H1 (cell line): ENCODE measurements at regions not wholly inside any gene's neighbourhood (a gene's known extent, or its start where the extent isn't known, plus 50 kb on each side); places are given as distances from the start of the nearest gene placed in this dataset.

Experiments
- CTCF ChIA-PET: fragments of 300-600 bp; sonication (Branson Sonifier 250); formaldehyde crosslinking; loops from one replicate; lab custom pipeline; 2021; ENCODE audit not compliant: partially characterized antibody; lab: Charles Lee
- POLR2A ChIA-PET: fragments of 300-600 bp; sonication (Branson Sonifier 250); formaldehyde crosslinking; loops from one replicate; lab custom pipeline; 2021; ENCODE audit warnings: inconsistent platforms; ENCODE audit not compliant: partially characterized antibody; lab: Charles Lee
- DNase-seq, 2 experiments: peaks; one replicate each; pipeline versions ENCODE4 v3.0.0 to v3.0.0-alpha.2; 2010 to 2022; ENCODE audit warnings: low spot score in 2 of 2, low read depth in 1 of 2, mixed read lengths in 1 of 2
- FAIRE-seq: peaks from 2 replicates; lab custom pipeline; 2011; peaks lifted over from hg19 to GRCh38; lab: Jason Lieb, UNC
- H2AFZ ChIP-seq: 2 replicates; pipeline ENCODE4 v1.8.1; 2012; ENCODE audit warnings: low read length, inconsistent platforms
- H2AK5ac ChIP-seq: 2 replicates; pipeline ENCODE4 v1.6.1; 2013; ENCODE audit warnings: low read depth, low read length
- H2BK120ac ChIP-seq: replicated peaks from 2 replicates; pipeline ENCODE3; 2013; ENCODE audit warnings: low read depth, low read length, inconsistent platforms
- H2BK12ac ChIP-seq: 2 replicates; pipeline ENCODE4 v1.6.1; 2013; ENCODE audit warnings: low read depth, low read length
- H2BK15ac ChIP-seq: 2 replicates; pipeline ENCODE4 v1.6.1; 2013; ENCODE audit warnings: low read length
- H2BK20ac ChIP-seq: 2 replicates; pipeline ENCODE4 v1.6.1; 2013; ENCODE audit warnings: low read length
- H2BK5ac ChIP-seq: 2 replicates; pipeline ENCODE4 v1.6.1; 2013; ENCODE audit warnings: low read depth, low read length
- H3K14ac ChIP-seq: 2 replicates; pipeline ENCODE4 v1.6.1; 2013; ENCODE audit warnings: inconsistent platforms; ENCODE audit not compliant: insufficient read length
- H3K18ac ChIP-seq: 2 replicates; pipeline ENCODE4 v1.6.1; 2013; ENCODE audit warnings: low read length; ENCODE audit errors: extremely low read depth
- H3K23ac ChIP-seq: 2 replicates; pipeline ENCODE4 v1.6.1; 2013; ENCODE audit warnings: inconsistent platforms; ENCODE audit not compliant: insufficient read length
- H3K23me2 ChIP-seq: 2 replicates; pipeline ENCODE4 v1.6.1; 2013; ENCODE audit warnings: low read depth, low read length
- H3K27ac ChIP-seq: 2 replicates; pipeline ENCODE4 v1.6.1; 2011; ENCODE audit warnings: low read depth, low read length, inconsistent platforms
- H3K27me3 ChIP-seq, 4 experiments: replicated peaks in 1 of 4; 1 replicate in 1 of 4; 2 replicates in 3 of 4; pipeline versions ENCODE4 v1.6.1 to v1.8.1; 2011 to 2013; ENCODE audit warnings: low read length in 3 of 4, mild to moderate bottlenecking in 3 of 4, inconsistent platforms in 2 of 4, mixed read lengths in 2 of 4, moderate library complexity in 1 of 4; ENCODE audit not compliant: control insufficient read depth in 3 of 4, insufficient read depth in 3 of 4; ENCODE audit errors: extremely low read depth in 1 of 4
- H3K36me3 ChIP-seq, 4 experiments: 2 replicates each; pipeline versions ENCODE4 v1.6.1 to v1.8.1; 2011 to 2013; ENCODE audit warnings: mild to moderate bottlenecking in 4 of 4, low read length in 3 of 4, moderate library complexity in 2 of 4, control low read depth in 1 of 4, inconsistent platforms in 1 of 4; ENCODE audit not compliant: insufficient read depth in 4 of 4, control insufficient read depth in 2 of 4
- H3K4ac ChIP-seq: replicated peaks from 2 replicates; pipeline ENCODE3; 2013; ENCODE audit warnings: low read length, low read depth, mixed read lengths, inconsistent platforms; ENCODE audit not compliant: insufficient read length
- H3K4me1 ChIP-seq, 4 experiments: replicated peaks in 1 of 4; 1 replicate in 1 of 4; 2 replicates in 3 of 4; pipeline versions ENCODE4 v1.6.1 to v1.8.1; 2011 to 2013; ENCODE audit warnings: low read length in 3 of 4, inconsistent platforms in 2 of 4, mixed read lengths in 1 of 4; ENCODE audit not compliant: insufficient read depth in 4 of 4, control insufficient read depth in 3 of 4
- H3K4me2 ChIP-seq, 2 experiments: 2 replicates each; pipeline versions ENCODE4 v1.6.1 to v1.8.1; 2011 to 2013; ENCODE audit warnings: low read depth in 2 of 2, low read length in 2 of 2, control low read depth in 1 of 2, inconsistent platforms in 1 of 2, mild to moderate bottlenecking in 1 of 2; ENCODE audit not compliant: insufficient read depth in 1 of 2
- H3K4me3 ChIP-seq, 4 experiments: fragments of 200-600, 300-600 bp in 1 of 4; sonication (generic), shearing (Covaris generic), sonication (Bioruptor Twin) in 1 of 4; 2 replicates each; pipeline versions ENCODE4 v1.5.1 to v1.8.1; 2011 to 2016; ENCODE audit warnings: low read length in 4 of 4, low read depth in 3 of 4, control low read depth in 2 of 4, inconsistent platforms in 2 of 4, mild to moderate bottlenecking in 2 of 4, mixed read lengths in 1 of 4, moderate library complexity in 1 of 4; ENCODE audit not compliant: insufficient read depth in 2 of 4; ENCODE audit errors: extremely low read depth in 1 of 4
- H3K56ac ChIP-seq: replicated peaks from 2 replicates; pipeline ENCODE3; 2013; ENCODE audit warnings: low read depth, mild to moderate bottlenecking, mixed read lengths, low read length, inconsistent platforms; ENCODE audit not compliant: insufficient read length
- H3K79me1 ChIP-seq: 2 replicates; pipeline ENCODE4 v1.6.1; 2013; ENCODE audit warnings: low read depth, low read length, control low read depth
- H3K79me2 ChIP-seq, 2 experiments: 2 replicates each; pipeline versions ENCODE4 v1.6.1 to v1.8.1; 2012 to 2013; ENCODE audit warnings: low read length in 2 of 2, mild to moderate bottlenecking in 2 of 2, inconsistent platforms in 1 of 2; ENCODE audit not compliant: insufficient read depth in 2 of 2, control insufficient read depth in 1 of 2
- H3K9ac ChIP-seq, 4 experiments: replicated peaks in 1 of 4; 1 replicate in 1 of 4; 2 replicates in 3 of 4; pipeline versions ENCODE4 v1.6.1 to v1.8.1; 2011 to 2013; ENCODE audit warnings: low read depth in 3 of 4, low read length in 3 of 4, control low read depth in 2 of 4, mild to moderate bottlenecking in 2 of 4, moderate library complexity in 2 of 4, inconsistent platforms in 1 of 4; ENCODE audit errors: extremely low read depth in 1 of 4
- H3K9me3 ChIP-seq, 2 experiments: 2 replicates each; pipeline versions ENCODE4 v1.6.1 to v1.8.1; 2012 to 2013; ENCODE audit warnings: mild to moderate bottlenecking in 2 of 2, moderate library complexity in 2 of 2, control low read depth in 1 of 2, inconsistent platforms in 1 of 2, low read depth in 1 of 2, low read length in 1 of 2, mixed read lengths in 1 of 2; ENCODE audit not compliant: insufficient read depth in 2 of 2
- H4K20me1 ChIP-seq, 2 experiments: replicated peaks in 1 of 2; 2 replicates each; pipeline versions ENCODE3 to v1.8.1; 2011 to 2013; ENCODE audit warnings: inconsistent platforms in 2 of 2, low read length in 2 of 2, mild to moderate bottlenecking in 1 of 2; ENCODE audit not compliant: insufficient read depth in 2 of 2, control insufficient read depth in 1 of 2
- H4K5ac ChIP-seq: 2 replicates; pipeline ENCODE4 v1.6.1; 2013; ENCODE audit warnings: low read length, low read depth, mixed read lengths, inconsistent platforms; ENCODE audit not compliant: insufficient read length
- H4K8ac ChIP-seq: 2 replicates; pipeline ENCODE4 v1.8.0; 2013; ENCODE audit warnings: mild to moderate bottlenecking, moderate library complexity, low read length, inconsistent platforms; ENCODE audit not compliant: insufficient read depth; ENCODE audit errors: extremely low read depth
- H4K91ac ChIP-seq: replicated peaks from 2 replicates; pipeline ENCODE3; 2013; ENCODE audit warnings: low read length, mixed read lengths, inconsistent platforms; ENCODE audit not compliant: insufficient read length
- EP300 ChIP-seq, 2 experiments: IDR thresholded peaks; 1 replicate in 1 of 2; 2 replicates in 1 of 2; pipeline ENCODE4 v1.6.1; 2011 to 2012; ENCODE audit warnings: low read depth in 2 of 2, low read length in 2 of 2, mild to moderate bottlenecking in 2 of 2, borderline replicate concordance in 1 of 2, inconsistent platforms in 1 of 2, moderate library complexity in 1 of 2
- KDM5A ChIP-seq: fragments of 200-600 bp; IDR thresholded peaks from 2 replicates; pipeline ENCODE4 v1.7.1; 2012; ENCODE audit warnings: mild to moderate bottlenecking, low read length, inconsistent platforms, mixed read lengths
- NANOG ChIP-seq: IDR thresholded peaks from 2 replicates; pipeline ENCODE4 v1.6.1; 2011; ENCODE audit warnings: low read length, low read depth, mild to moderate bottlenecking, inconsistent platforms; ENCODE audit not compliant: insufficient read depth, poor library complexity, severe bottlenecking
- POLR2AphosphoS5 ChIP-seq: IDR thresholded peaks from 2 replicates; pipeline ENCODE4 v1.6.1; 2011; ENCODE audit warnings: low read depth, low read length
- RNF2 ChIP-seq: fragments of 200-900, 300-1000 bp; sonication (generic); IDR thresholded peaks from 2 replicates; pipeline ENCODE4 v1.7.1; 2016; ENCODE audit warnings: borderline replicate concordance, low read depth, mild to moderate bottlenecking, antibody characterized with exemption, low read length; ENCODE audit not compliant: poor library complexity, severe bottlenecking; ENCODE audit errors: missing control alignments
- TAF7 ChIP-seq: optimal IDR thresholded peaks from 2 replicates; pipeline ENCODE3; 2011; ENCODE audit warnings: low read depth, mild to moderate bottlenecking, inconsistent platforms, low read length, moderate library complexity, borderline replicate concordance
- WGBS, 2 experiments: shearing (Covaris generic) in 1 of 2; methylation state at CpG; one replicate each; pipeline versions ENCODE4 v1.1.6 to v1.1.7; 2013 to 2015; ENCODE audit warnings: low lambda C conversion rate in 2 of 2, mixed read lengths in 2 of 2, inconsistent platforms in 1 of 2, low coverage in 1 of 2, missing lambda C conversion rate in 1 of 2; ENCODE audit not compliant: insufficient replicate concordance in 2 of 2, insufficient coverage in 1 of 2, insufficient read length in 1 of 2; ENCODE audit errors: extremely low coverage in 1 of 2, missing lambda C conversion rate in 1 of 2; 5-methylcytosine and 5-hydroxymethylcytosine counted together

GRCh38 chr10:52619052-52619451 lies 153.5 kb downstream of the MBL2 start:
- Histone ChIP-seq H3K79me2 (no peaks in the 10 kb centered on the region), H3K79me1 (no peaks in the 10 kb centered on the region), H3K36me3 (no peaks in the 10 kb centered on the region), H4K8ac (no peak overlapping the region; the same call in 1 of the 2 replicates), H3K4me3 (no peak overlapping the region), H4K20me1 (no peaks in the 10 kb centered on the region), H2BK15ac (no peak overlapping the region), H2BK20ac (no peak overlapping the region), H4K5ac (no peak overlapping the region), H2AFZ (no peak overlapping the region; the same call in 1 of the 2 replicates), H3K27ac (no peak overlapping the region), H2AK5ac (no peak overlapping the region), H3K56ac (no peak overlapping the region), H3K27me3 (no peaks in the 10 kb centered on the region), H3K9ac (peak overlapping the region in 1 of 4 experiments; percentile 13; a peak in 1 of 7 replicates), H2BK5ac (no peak overlapping the region), H3K18ac (no peak overlapping the region), H3K4me1 (no peaks in the 10 kb centered on the region), H2BK120ac (no peak overlapping the region), H3K9me3 (no peaks in the 10 kb centered on the region), H2BK12ac (no peak overlapping the region), H3K23me2 (no peaks in the 10 kb centered on the region), H3K4me2 (no peak overlapping the region), H3K14ac (no peak overlapping the region), H4K91ac (no peak overlapping the region), H3K23ac (no peak overlapping the region), H3K4ac (no peak overlapping the region)
- FAIRE-seq: no peak
- CTCF ChIA-PET: interaction anchor here (1.5 kb wide), 1 partner anchor 21 kb away, joined by 4 read pairs; no protein-coding TSS in a partner anchor
- WGBS, 2 experiments: 72% methylated on average over 1 of the region's 1 CpG; no CpG with 5 or more reads in 1 of the 2 experiments
- DNase-seq: no peak
- POLR2A ChIA-PET: no interaction called here
- TF ChIP-seq EP300 (IDR thresholded peaks at IDR 0.05; ENCODE audit: borderline replicate concordance in 1 of 2, low read depth in 2 of 2, low read length in 2 of 2) (no peak), TAF7 (no peak), POLR2AphosphoS5 (no peak), RNF2 (no peak), NANOG (no peak), KDM5A (no peak)
